ENCODE measurements at regions not wholly inside any gene's neighbourhood (a gene's known extent, or its start where the extent isn't known, plus 50 kb on each side); places are given as distances from the start of the nearest gene placed in this dataset.

GRCh38 chr2:5359397-5359796 is 332.8 kb upstream of the SOX11 start:
- H3K36me3 ChIP-seq (ENCODE audit: low read length) = no peaks in the 10 kb centered on the region
- H3K27ac ChIP-seq (ENCODE audit: low read depth, low read length) = no peak overlapping the region
- H3K9ac ChIP-seq (ENCODE audit: low read length) = no peak overlapping the region
- H2AFZ ChIP-seq (ENCODE audit: low read depth, low read length, severe bottlenecking) = no peak overlapping the region
- no peak overlapping the region for H3K4me2 ChIP-seq (ENCODE audit: low read depth, low read length, poor library complexity, severe bottlenecking)
- H3K9me3 ChIP-seq (ENCODE audit: insufficient read depth, low read length) = no peaks in the 10 kb centered on the region
- TF ChIP-seq CTCF (IDR thresholded peaks at IDR 0.05; ENCODE audit: insufficient read depth, low read length, poor library complexity, severe bottlenecking) (no peak), EZH2phosphoT487 (conservative IDR thresholded peaks at IDR 0.05; ENCODE audit: low read length) (no peak)
- no peak overlapping the region for H3K4me3 ChIP-seq (ENCODE audit: insufficient read depth, low read length, poor library complexity, severe bottlenecking)
- H3F3A ChIP-seq (ENCODE audit: insufficient read depth) = no peaks in the 10 kb centered on the region
- H3K27me3 ChIP-seq (ENCODE audit: low read length) = no peaks in the 10 kb centered on the region
- H3K79me2 ChIP-seq (ENCODE audit: insufficient read depth, low read length) = no peaks in the 10 kb centered on the region
- H3K9me2 ChIP-seq (replicated peaks; ENCODE audit: insufficient read depth, low read length) = no peaks in the 10 kb centered on the region
- no peaks in the 10 kb centered on the region for H4K20me1 ChIP-seq (ENCODE audit: low read depth, low read length)

- H3K4me3 ChIP-seq (ENCODE audit: insufficient read depth, low read length, poor library complexity, severe bottlenecking) = no peak overlapping the region
- H3K4me2 ChIP-seq (ENCODE audit: low read depth, low read length, poor library complexity, severe bottlenecking) = no peak overlapping the region
- H2AFZ ChIP-seq (ENCODE audit: low read depth, low read length, severe bottlenecking) = no peak overlapping the region
- no peaks in the 10 kb centered on the region for H3K9me3 ChIP-seq (ENCODE audit: insufficient read depth, low read length)
- H3K36me3 ChIP-seq (ENCODE audit: low read length) = no peaks in the 10 kb centered on the region
- no peaks in the 10 kb centered on the region for H3K27me3 ChIP-seq (ENCODE audit: low read length)
- TF ChIP-seq EZH2phosphoT487 (conservative IDR thresholded peaks at IDR 0.05; ENCODE audit: low read length) (no peak), CTCF (IDR thresholded peaks at IDR 0.05; ENCODE audit: insufficient read depth, low read length, poor library complexity, severe bottlenecking) (no peak)
- no peaks in the 10 kb centered on the region for H3K9me2 ChIP-seq (replicated peaks; ENCODE audit: insufficient read depth, low read length)
- H3F3A ChIP-seq (ENCODE audit: insufficient read depth) = no peaks in the 10 kb centered on the region
- no peaks in the 10 kb centered on the region for H3K79me2 ChIP-seq (ENCODE audit: insufficient read depth, low read length)
- no peaks in the 10 kb centered on the region for H4K20me1 ChIP-seq (ENCODE audit: low read depth, low read length)
- H3K27ac ChIP-seq (ENCODE audit: low read depth, low read length) = no peak overlapping the region
- H3K9ac ChIP-seq (ENCODE audit: low read length) = no peak overlapping the region
These were observed 332.1 kb upstream of the SOX11 start for GRCh38 chr2:5360081-5360480.

- Histone ChIP-seq H3K79me2 (ENCODE audit: insufficient read depth, low read length) (no peaks in the 10 kb centered on the region), H3K9me2 (replicated peaks; ENCODE audit: insufficient read depth, low read length) (no peaks in the 10 kb centered on the region), H3K27ac (ENCODE audit: low read depth, low read length) (no peak overlapping the region), H4K20me1 (ENCODE audit: low read depth, low read length) (no peaks in the 10 kb centered on the region), H3F3A (ENCODE audit: insufficient read depth) (no peaks in the 10 kb centered on the region), H2AFZ (ENCODE audit: low read depth, low read length, severe bottlenecking) (no peak overlapping the region), H3K9ac (ENCODE audit: low read length) (no peak overlapping the region), H3K9me3 (ENCODE audit: insufficient read depth, low read length) (no peaks in the 10 kb centered on the region), H3K36me3 (ENCODE audit: low read length) (no peaks in the 10 kb centered on the region), H3K27me3 (ENCODE audit: low read length) (no peaks in the 10 kb centered on the region), H3K4me3 (ENCODE audit: insufficient read depth, low read length, poor library complexity, severe bottlenecking) (no peak overlapping the region), H3K4me2 (ENCODE audit: low read depth, low read length, poor library complexity, severe bottlenecking) (no peak overlapping the region)
- TF ChIP-seq EZH2phosphoT487 (conservative IDR thresholded peaks at IDR 0.05; ENCODE audit: low read length) (no peak), CTCF (IDR thresholded peaks at IDR 0.05; ENCODE audit: insufficient read depth, low read length, poor library complexity, severe bottlenecking) (no peak)
These were observed 327.8 kb upstream of the SOX11 start for GRCh38 chr2:5364361-5364760.
